GM19351 (cell line): ENCODE measurements at regions not wholly inside any gene's neighbourhood (a gene's known extent, or its start where the extent isn't known, plus 50 kb on each side); places are given as distances from the start of the nearest gene placed in this dataset.

Experiments
- ATAC-seq: cut with Tn5 transposase; IDR thresholded peaks from one replicate; pipeline ENCODE4 v1.9.1; 2021; ENCODE audit warnings: mild to moderate bottlenecking, moderate library complexity; ENCODE audit not compliant: unreplicated experiment

GRCh38 chr4:35238793-35239192, 1005.5 kb downstream of the ARAP2 start:
- ATAC-seq, result no peak

- no peak for ATAC-seq
Measured at GRCh38 chr4:35246493-35246892, 997.8 kb downstream of the ARAP2 start.

GRCh38 chr4:35247047-35247446, 997.3 kb downstream of the ARAP2 start:
- no peak for ATAC-seq

GRCh38 chr4:35250331-35250730, 994.0 kb downstream of the ARAP2 start:
- no peak for ATAC-seq

GRCh38 chr4:35250761-35251160, 993.6 kb downstream of the ARAP2 start:
- ATAC-seq, result no peak

- ATAC-seq, result no peak
Measured at GRCh38 chr4:35252071-35252470, 992.2 kb downstream of the ARAP2 start.

- no peak for ATAC-seq
Measured at GRCh38 chr4:35252866-35253265, 991.4 kb downstream of the ARAP2 start.

GRCh38 chr4:35253331-35253730, 991.0 kb downstream of the ARAP2 start:
- ATAC-seq, result no peak

- no peak for ATAC-seq
Measured at GRCh38 chr4:35286434-35286833, 957.9 kb downstream of the ARAP2 start.

- no peak for ATAC-seq
Measured at GRCh38 chr4:35300996-35301774, 943.1 kb downstream of the ARAP2 start.

- no peak for ATAC-seq
Measured at GRCh38 chr4:35315419-35315818, 928.9 kb downstream of the ARAP2 start.

- no peak for ATAC-seq
Measured at GRCh38 chr4:35325908-35326453, 918.3 kb downstream of the ARAP2 start.

- no peak for ATAC-seq
Measured at GRCh38 chr4:35342833-35343232, 901.5 kb downstream of the ARAP2 start.

GRCh38 chr4:35347276-35347675, 897.0 kb downstream of the ARAP2 start:
- ATAC-seq, result no peak

GRCh38 chr4:35358001-35358584, 886.2 kb downstream of the ARAP2 start:
- no peak for ATAC-seq

- no peak for ATAC-seq
Measured at GRCh38 chr4:35364321-35364870, 879.9 kb downstream of the ARAP2 start.

GRCh38 chr4:35365186-35365585, 879.1 kb downstream of the ARAP2 start:
- ATAC-seq, result no peak

- ATAC-seq, result no peak
Measured at GRCh38 chr4:35399912-35400311, 844.4 kb downstream of the ARAP2 start.

- ATAC-seq, result no peak
Measured at GRCh38 chr4:35423104-35423503, 821.2 kb downstream of the ARAP2 start.

- no peak for ATAC-seq
Measured at GRCh38 chr4:35447474-35447873, 796.8 kb downstream of the ARAP2 start.

- ATAC-seq, result no peak
Measured at GRCh38 chr4:35459045-35459444, 785.3 kb downstream of the ARAP2 start.
